ENCODE measurements at regions not wholly inside any gene's neighbourhood (a gene's known extent, or its start where the extent isn't known, plus 50 kb on each side); places are given as distances from the start of the nearest gene placed in this dataset.
"Not testable (repeated sequence)": the region's sequence is repeated elsewhere in the genome, so short reads cannot be mapped to it uniquely, and the experiment has no call there.

DNA sequence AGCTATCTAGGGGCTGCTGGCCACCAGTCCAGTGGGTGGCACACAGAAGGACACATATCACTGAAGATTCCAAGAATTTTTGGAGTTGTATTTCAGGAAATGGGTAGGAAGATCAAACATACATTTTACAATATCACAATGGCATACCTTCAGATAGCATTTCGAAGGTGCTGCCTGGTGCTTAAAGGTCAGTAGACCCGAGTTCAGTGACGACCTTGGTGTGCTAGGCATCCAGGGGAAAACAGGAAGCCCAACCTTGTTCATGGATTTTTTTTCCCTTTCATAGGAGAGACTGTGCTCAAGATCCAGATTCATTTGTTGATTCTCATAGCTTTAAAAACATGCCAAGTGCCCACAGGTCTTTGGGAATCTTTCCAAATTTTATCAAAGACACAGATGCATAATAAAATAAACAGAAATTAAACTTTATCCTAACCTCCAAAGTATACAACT is 51.0 kb upstream of the RCBTB2 start:
- CTCF ChIA-PET: no interaction called here
- no peak overlapping the region for H3K27ac ChIP-seq
- DNase-seq (ENCODE audit: low spot score): no peak
- POLR2A ChIA-PET (ENCODE audit: low non-redundant PET): no interaction called here
- TF ChIP-seq CTCF (conservative IDR thresholded peaks at IDR 0.05; ENCODE audit: low read depth): no peak

DNA sequence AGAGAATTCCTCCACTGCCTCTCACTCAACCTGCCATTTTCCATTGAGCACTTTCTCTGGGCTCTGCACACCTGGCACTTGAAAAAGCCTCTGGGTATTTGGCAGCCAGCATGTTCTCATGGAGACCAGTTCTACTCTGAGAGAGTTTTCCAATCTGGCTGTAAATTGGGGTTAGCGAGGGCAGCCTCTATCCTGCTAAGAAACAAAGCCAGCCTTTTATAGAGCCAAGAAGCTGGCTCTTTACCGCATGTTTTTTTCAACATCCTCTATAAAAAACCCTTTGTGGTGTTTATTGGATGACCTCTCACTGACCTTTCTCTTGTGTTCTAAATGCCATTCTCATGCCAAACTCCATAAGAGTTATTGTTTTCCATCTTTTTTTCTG is 52.6 kb upstream of the RCBTB2 start:
- peak overlapping the region; percentile 16; the same call in 1 of the 2 replicates for H3K27ac ChIP-seq
- ChIA-PET CTCF (no interaction called here), POLR2A (ENCODE audit: low non-redundant PET) (no interaction called here)
- no peak for TF ChIP-seq CTCF (conservative IDR thresholded peaks at IDR 0.05; ENCODE audit: low read depth)
- DNase-seq (ENCODE audit: low spot score): no peak

DNA sequence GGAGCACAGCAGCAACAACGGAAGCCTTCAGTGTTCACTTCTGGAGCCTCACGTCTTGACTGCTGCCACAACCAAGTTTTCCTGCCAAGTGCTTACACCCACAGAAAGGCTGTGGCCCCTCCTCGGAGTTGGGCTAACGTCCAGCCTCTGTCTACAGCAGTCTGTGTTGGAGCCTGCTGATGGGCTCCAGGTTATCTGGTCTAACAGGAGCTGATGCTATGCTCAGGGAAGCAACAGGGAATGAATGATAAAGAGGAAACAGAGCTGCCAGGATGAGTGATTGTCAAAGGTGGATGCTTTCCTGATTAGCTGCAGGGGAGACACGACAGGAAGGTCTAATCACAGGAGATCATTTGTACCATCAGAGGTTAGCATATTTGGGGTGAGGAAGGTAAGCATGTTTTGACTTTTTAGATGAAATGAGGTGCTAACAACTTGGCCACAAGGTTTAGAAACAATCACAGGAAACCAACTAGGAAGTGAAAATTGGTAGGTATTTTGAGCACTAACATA is 53.8 kb upstream of the RCBTB2 start:
- DNase-seq (ENCODE audit: low spot score): no peak
- TF ChIP-seq CTCF (conservative IDR thresholded peaks at IDR 0.05; ENCODE audit: low read depth): no peak
- ChIA-PET POLR2A (ENCODE audit: low non-redundant PET) (no interaction called here), CTCF (no interaction called here)
- H3K27ac ChIP-seq: no peak overlapping the region

DNA sequence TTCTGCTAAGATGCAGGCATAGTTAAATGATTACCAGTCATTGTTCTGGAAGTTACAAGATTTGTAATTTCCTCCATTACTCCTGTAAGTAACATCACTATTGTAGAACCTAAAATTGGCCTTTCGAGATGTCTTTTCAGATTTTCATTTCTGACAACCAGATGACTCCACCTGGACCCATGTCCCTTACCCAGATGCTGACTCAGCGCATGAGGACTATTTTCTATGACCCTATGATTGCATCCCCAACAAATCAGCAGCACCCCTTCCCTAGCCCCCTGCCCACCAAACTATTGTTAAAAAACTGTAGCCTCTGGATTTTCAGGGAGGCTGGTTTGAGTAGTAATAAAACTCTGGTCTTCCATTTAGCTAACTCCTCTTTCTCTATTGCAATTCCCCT is 55.2 kb upstream of the RCBTB2 start:
- CTCF ChIA-PET: no interaction called here
- no peak for DNase-seq (ENCODE audit: low spot score)
- H3K27ac ChIP-seq: no peak overlapping the region
- TF ChIP-seq CTCF (conservative IDR thresholded peaks at IDR 0.05; ENCODE audit: low read depth): no peak
- POLR2A ChIA-PET (ENCODE audit: low non-redundant PET): no interaction called here

DNA sequence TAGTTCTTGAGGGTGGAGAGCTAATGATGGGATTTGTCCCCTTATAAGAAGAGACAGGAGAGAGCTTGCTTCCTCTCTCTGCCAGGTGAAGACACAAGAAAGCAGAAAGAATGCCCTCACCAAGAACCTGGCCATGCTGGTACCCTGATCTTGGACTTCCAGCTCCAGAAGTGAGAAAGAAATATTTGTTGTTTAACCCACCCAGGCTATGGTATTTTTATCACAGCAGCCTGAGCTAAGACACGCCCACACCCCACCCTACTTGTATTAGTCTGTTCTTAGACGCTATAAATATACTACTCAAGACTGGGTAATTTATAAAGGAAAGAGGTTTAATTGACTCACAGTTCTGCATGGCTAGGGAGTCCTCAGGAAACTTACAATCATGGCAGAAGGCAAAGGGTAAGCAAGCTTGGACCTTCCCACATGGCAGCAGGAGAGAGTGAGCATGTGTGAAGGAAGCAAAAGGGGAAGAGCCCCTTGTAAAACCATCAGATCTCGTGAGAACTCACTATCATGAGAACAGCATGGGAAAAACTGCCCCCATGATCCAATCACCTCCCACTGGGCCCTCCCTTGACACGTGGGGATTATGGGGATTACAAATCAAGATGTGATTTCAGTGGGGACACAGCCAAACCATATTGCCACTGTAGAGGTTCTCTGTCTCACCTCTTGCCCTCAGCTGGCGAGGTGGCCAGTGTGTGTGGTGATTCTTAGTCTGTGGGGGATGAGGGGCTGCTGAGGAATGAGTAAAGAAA is 57.4 kb upstream of the RCBTB2 start:
- DNase-seq (ENCODE audit: low spot score): no peak
- no peak overlapping the region for H3K27ac ChIP-seq
- TF ChIP-seq CTCF (conservative IDR thresholded peaks at IDR 0.05; ENCODE audit: low read depth): no peak
- ChIA-PET CTCF (no interaction called here), POLR2A (ENCODE audit: low non-redundant PET) (no interaction called here)

DNA sequence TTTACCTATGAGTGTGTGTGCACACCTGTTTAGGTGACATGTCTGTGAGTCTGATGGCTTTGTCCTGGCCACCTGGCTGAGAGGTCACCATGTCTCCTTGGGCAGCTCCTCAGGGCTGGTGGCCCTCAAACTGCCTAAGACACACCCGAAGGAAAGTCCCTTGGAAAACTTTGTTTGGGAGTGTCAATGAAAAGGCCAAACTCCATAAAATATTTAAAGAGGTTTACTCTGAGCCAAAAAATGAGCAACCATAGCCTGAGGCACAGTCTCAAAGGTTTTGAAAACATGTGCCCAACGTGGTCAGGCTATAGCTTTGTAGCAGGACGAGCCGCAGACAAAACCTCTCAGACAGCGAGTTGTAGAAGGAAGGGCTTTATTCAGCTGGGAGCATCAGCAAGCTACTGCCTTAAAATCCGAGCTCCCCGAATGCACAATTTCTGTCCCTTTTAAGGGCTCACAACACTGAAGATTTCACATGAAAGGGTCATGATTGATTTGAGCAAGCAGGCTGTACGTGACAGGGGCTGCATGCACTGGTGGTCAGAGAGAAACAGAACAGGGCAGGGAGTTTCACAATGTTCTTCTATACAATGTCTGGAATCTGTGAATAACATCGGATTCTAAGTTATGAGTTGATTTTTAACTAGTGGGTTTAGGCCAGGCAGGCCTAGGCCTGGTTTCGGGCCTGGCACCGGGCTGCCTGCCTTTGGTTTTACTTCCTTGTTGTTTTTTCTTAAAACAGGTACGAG is 58.4 kb upstream of the RCBTB2 start:
- POLR2A ChIA-PET (ENCODE audit: low non-redundant PET); H3K27ac ChIP-seq; DNase-seq (ENCODE audit: low spot score): not testable (repeated sequence)
- CTCF ChIA-PET: interaction anchor here (0.6 kb wide), 1 partner anchor 525 kb away, joined by 3 read pairs; no protein-coding TSS in a partner anchor

Measured in RWPE1 (cell line).